GM23248 (cell line): ENCODE measurements at regions not wholly inside any gene's neighbourhood (a gene's known extent, or its start where the extent isn't known, plus 50 kb on each side); places are given as distances from the start of the nearest gene placed in this dataset.

ENCODE experiments used
- EZH2 ChIP-seq: fragments of 200-600 bp; sonication (generic); IDR thresholded peaks from 2 replicates; pipeline ENCODE4 v1.6.1; 2018; ENCODE audit warnings: antibody characterized with exemption, mild to moderate bottlenecking; ENCODE audit not compliant: insufficient read depth, poor library complexity, severe bottlenecking
- EZH2phosphoT487 ChIP-seq: fragments of 200-600 bp; sonication (generic); IDR thresholded peaks from 2 replicates; pipeline ENCODE4 v1.6.1; 2018; ENCODE audit warnings: antibody characterized with exemption, moderate library complexity, mild to moderate bottlenecking, low read depth; ENCODE audit not compliant: insufficient read depth

DNA sequence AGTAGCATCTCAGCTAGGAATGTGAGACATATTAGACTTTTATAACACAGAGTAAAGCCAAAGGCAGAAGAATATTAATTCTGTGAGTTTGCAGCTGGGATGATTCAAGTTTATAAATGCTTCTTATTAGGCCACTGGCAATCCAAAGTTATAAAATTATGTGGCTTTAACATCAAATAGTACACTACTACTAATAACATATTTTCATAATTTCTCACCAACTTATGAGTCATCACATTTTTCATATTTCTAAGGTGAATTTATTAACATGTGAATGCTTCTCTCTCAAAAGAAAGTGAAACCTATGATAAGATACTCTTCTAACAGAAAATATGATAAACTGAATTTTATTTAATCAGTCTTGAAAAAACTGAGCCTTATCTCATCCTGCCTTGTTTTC lies 1348.2 kb upstream of the ALCAM start:
- TF ChIP-seq EZH2 (no peak), EZH2phosphoT487 (no peak)
